ENCODE measurements at regions not wholly inside any gene's neighbourhood (a gene's known extent, or its start where the extent isn't known, plus 50 kb on each side); places are given as distances from the start of the nearest gene placed in this dataset.

GRCh38 chr22:48496987-48497650 lies 1330.6 kb downstream of the BRD1 start:
- peaks cover 0 to 3% of the 10 kb centered on the region in 2 donors for H3K4me1 ChIP-seq
- H3K4me3 ChIP-seq = no peak overlapping the region
- TF ChIP-seq, protein P1, sequence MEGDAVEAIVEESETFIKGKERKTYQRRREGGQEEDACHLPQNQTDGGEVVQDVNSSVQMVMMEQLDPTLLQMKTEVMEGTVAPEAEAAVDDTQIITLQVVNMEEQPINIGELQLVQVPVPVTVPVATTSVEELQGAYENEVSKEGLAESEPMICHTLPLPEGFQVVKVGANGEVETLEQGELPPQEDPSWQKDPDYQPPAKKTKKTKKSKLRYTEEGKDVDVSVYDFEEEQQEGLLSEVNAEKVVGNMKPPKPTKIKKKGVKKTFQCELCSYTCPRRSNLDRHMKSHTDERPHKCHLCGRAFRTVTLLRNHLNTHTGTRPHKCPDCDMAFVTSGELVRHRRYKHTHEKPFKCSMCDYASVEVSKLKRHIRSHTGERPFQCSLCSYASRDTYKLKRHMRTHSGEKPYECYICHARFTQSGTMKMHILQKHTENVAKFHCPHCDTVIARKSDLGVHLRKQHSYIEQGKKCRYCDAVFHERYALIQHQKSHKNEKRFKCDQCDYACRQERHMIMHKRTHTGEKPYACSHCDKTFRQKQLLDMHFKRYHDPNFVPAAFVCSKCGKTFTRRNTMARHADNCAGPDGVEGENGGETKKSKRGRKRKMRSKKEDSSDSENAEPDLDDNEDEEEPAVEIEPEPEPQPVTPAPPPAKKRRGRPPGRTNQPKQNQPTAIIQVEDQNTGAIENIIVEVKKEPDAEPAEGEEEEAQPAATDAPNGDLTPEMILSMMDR (IDR thresholded peaks at IDR 0.05) = no peak
- intact Hi-C loops (cut with DNase I) = no loop called here
- DNase-seq = peak in 1 of 4 donors; percentile 70
- H3K36me3 ChIP-seq = no peaks in the 10 kb centered on the region
- H3K27me3 ChIP-seq = peaks cover 0 to 16% of the 10 kb centered on the region in 2 donors
- no peak for ATAC-seq
- no peaks in the 10 kb centered on the region for H3K9me3 ChIP-seq
- H3K27ac ChIP-seq = no peak overlapping the region

DNA sequence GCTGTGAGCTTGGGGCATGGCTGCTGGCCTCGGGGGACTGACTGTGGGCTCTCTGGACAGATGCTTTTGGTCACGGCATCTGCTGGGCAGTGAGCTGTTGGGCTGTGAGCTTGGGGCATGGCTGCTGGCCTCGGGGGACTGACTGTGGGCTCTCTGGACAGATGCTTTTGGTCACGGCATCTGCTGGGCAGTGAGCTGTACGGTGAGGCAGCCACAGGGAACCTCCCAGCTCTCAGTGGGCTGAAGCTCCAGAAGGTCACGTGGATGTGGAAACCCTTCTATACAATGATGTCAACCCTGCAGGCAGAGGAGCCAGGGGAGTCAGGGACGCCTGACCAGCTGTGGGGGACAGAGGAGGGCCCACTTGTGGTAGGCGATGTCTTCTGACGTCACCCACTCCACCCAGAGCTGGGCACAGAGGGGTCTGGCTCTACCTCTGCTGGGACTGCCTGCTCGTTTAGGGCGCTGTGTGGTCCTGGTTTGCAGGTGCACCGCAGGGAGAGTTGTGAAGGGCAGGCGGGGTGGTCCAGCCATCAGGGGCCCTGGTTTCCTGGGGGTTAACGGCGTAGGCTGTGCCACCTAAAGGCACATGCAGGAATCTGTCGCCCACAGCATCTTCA lies 1331.3 kb downstream of the BRD1 start:
- no peak overlapping the region for H3K4me3 ChIP-seq
- DNase-seq = peak in 1 of 4 donors; percentile 51
- no peak overlapping the region for H3K27ac ChIP-seq
- intact Hi-C loops (cut with DNase I) = no loop called here
- no peaks in the 10 kb centered on the region for H3K9me3 ChIP-seq
- peaks cover 6 to 23% of the 10 kb centered on the region in 2 donors for H3K27me3 ChIP-seq
- H3K4me1 ChIP-seq = peaks cover 0 to 3% of the 10 kb centered on the region in 2 donors
- no peak for ATAC-seq
- TF ChIP-seq, protein P1 (IDR thresholded peaks at IDR 0.05) = no peak
- no peaks in the 10 kb centered on the region for H3K36me3 ChIP-seq

DNA sequence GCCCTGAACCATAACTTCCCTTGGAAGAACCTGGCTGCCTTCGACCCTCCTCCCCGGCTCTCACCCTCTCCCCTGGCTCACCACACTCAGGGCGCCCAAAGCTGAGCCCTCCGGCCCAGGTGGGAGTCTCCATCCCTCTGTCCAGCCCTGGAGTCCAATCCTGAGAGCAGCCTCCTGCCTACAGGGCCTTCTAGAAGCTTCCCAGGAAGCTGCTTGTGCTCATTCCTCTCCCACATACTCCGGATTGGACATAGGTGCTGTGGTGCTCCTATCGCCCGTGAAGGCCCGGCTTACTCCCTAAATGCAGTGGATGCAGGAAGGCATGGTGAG lies 1332.0 kb downstream of the BRD1 start:
- DNase-seq (peak in 1 of 4 donors; percentile 10), ATAC-seq (no peak)

DNA sequence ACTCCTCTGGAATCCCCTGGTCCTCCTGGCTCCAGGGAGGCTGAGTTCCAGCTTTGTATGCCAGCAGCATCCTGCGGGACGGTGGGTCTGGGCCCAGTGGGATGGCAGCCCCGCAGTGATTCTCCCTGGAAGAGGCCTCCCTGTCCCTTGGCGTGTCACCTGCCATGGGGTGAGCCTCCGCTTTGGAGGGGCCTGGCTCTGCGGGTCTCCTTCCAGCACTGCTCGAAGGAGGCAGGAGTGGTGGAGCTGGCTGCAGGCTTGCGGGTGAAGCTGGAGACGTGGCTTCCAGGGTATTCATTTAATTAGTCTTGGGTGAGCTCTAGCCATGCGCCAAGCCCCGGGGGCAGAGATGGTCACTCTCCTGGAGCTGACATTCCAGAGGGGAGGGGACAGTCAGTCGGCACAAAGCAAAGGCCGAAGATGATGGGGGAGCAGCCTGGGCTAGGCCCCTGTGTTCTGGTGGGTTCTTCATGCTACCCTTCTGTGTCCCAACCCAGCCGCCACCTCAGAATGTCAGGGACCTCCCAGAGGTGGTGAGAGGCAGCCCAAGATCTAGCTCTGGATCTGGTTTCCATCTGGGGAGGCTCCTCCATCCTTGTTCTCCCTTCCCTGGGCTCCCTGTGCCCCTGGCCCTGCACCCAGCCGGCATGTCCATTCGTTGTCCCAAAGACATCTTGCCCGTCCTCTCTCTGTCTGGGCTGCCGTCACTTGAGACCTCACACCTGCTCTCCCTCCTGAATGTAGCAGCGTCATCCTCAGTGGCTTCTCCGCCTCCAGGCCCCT lies 1332.5 kb downstream of the BRD1 start:
- no peak overlapping the region for H3K27ac ChIP-seq
- peak in 2 of 4 donors; percentile 22 to 68 for DNase-seq
- no peak for ATAC-seq
- peaks cover 18 to 35% of the 10 kb centered on the region in 2 donors for H3K27me3 ChIP-seq
- H3K4me3 ChIP-seq = no peak overlapping the region
- no peaks in the 10 kb centered on the region for H3K36me3 ChIP-seq
- intact Hi-C loops (cut with DNase I) = no loop called here
- H3K9me3 ChIP-seq = no peaks in the 10 kb centered on the region
- TF ChIP-seq, protein P1 (IDR thresholded peaks at IDR 0.05) = no peak
- peaks cover 3 to 7% of the 10 kb centered on the region in 2 donors for H3K4me1 ChIP-seq

More for the DNA sequence above, 1332.0 kb downstream of the BRD1 start:
- no peaks in the 10 kb centered on the region for H3K9me3 ChIP-seq
- no peaks in the 10 kb centered on the region for H3K36me3 ChIP-seq
- no peak overlapping the region for H3K27ac ChIP-seq
- H3K4me1 ChIP-seq = peaks cover 0 to 3% of the 10 kb centered on the region in 2 donors
- no peak overlapping the region for H3K4me3 ChIP-seq
- H3K27me3 ChIP-seq = peaks cover 12 to 30% of the 10 kb centered on the region in 2 donors
- intact Hi-C loops (cut with DNase I) = no loop called here
- TF ChIP-seq, protein P1 (IDR thresholded peaks at IDR 0.05) = no peak

All from left lung (tissue), 4 donors.